H1 (cell line): ENCODE measurements at regions not wholly inside any gene's neighbourhood (a gene's known extent, or its start where the extent isn't known, plus 50 kb on each side); places are given as distances from the start of the nearest gene placed in this dataset.

Source experiments
- CTCF ChIA-PET: fragments of 300-600 bp; sonication (Branson Sonifier 250); formaldehyde crosslinking; loops from one replicate; lab custom pipeline; 2021; ENCODE audit not compliant: partially characterized antibody; lab: Charles Lee
- POLR2A ChIA-PET: fragments of 300-600 bp; sonication (Branson Sonifier 250); formaldehyde crosslinking; loops from one replicate; lab custom pipeline; 2021; ENCODE audit warnings: inconsistent platforms; ENCODE audit not compliant: partially characterized antibody; lab: Charles Lee
- DNase-seq, 2 experiments: peaks; one replicate each; pipeline versions ENCODE4 v3.0.0 to v3.0.0-alpha.2; 2010 to 2022; ENCODE audit warnings: low spot score in 2 of 2, low read depth in 1 of 2, mixed read lengths in 1 of 2
- FAIRE-seq: peaks from 2 replicates; lab custom pipeline; 2011; peaks lifted over from hg19 to GRCh38; lab: Jason Lieb, UNC
- H2AFZ ChIP-seq: 2 replicates; pipeline ENCODE4 v1.8.1; 2012; ENCODE audit warnings: low read length, inconsistent platforms
- H2AK5ac ChIP-seq: 2 replicates; pipeline ENCODE4 v1.6.1; 2013; ENCODE audit warnings: low read depth, low read length
- H2BK120ac ChIP-seq: replicated peaks from 2 replicates; pipeline ENCODE3; 2013; ENCODE audit warnings: low read depth, low read length, inconsistent platforms
- H2BK12ac ChIP-seq: 2 replicates; pipeline ENCODE4 v1.6.1; 2013; ENCODE audit warnings: low read depth, low read length
- H2BK15ac ChIP-seq: 2 replicates; pipeline ENCODE4 v1.6.1; 2013; ENCODE audit warnings: low read length
- H2BK20ac ChIP-seq: 2 replicates; pipeline ENCODE4 v1.6.1; 2013; ENCODE audit warnings: low read length
- H2BK5ac ChIP-seq: 2 replicates; pipeline ENCODE4 v1.6.1; 2013; ENCODE audit warnings: low read depth, low read length
- H3K14ac ChIP-seq: 2 replicates; pipeline ENCODE4 v1.6.1; 2013; ENCODE audit warnings: inconsistent platforms; ENCODE audit not compliant: insufficient read length
- H3K18ac ChIP-seq: 2 replicates; pipeline ENCODE4 v1.6.1; 2013; ENCODE audit warnings: low read length; ENCODE audit errors: extremely low read depth
- H3K23ac ChIP-seq: 2 replicates; pipeline ENCODE4 v1.6.1; 2013; ENCODE audit warnings: inconsistent platforms; ENCODE audit not compliant: insufficient read length
- H3K23me2 ChIP-seq: 2 replicates; pipeline ENCODE4 v1.6.1; 2013; ENCODE audit warnings: low read depth, low read length
- H3K27ac ChIP-seq: 2 replicates; pipeline ENCODE4 v1.6.1; 2011; ENCODE audit warnings: low read depth, low read length, inconsistent platforms
- H3K27me3 ChIP-seq, 4 experiments: replicated peaks in 1 of 4; 1 replicate in 1 of 4; 2 replicates in 3 of 4; pipeline versions ENCODE4 v1.6.1 to v1.8.1; 2011 to 2013; ENCODE audit warnings: low read length in 3 of 4, mild to moderate bottlenecking in 3 of 4, inconsistent platforms in 2 of 4, mixed read lengths in 2 of 4, moderate library complexity in 1 of 4; ENCODE audit not compliant: control insufficient read depth in 3 of 4, insufficient read depth in 3 of 4; ENCODE audit errors: extremely low read depth in 1 of 4
- H3K36me3 ChIP-seq, 4 experiments: 2 replicates each; pipeline versions ENCODE4 v1.6.1 to v1.8.1; 2011 to 2013; ENCODE audit warnings: mild to moderate bottlenecking in 4 of 4, low read length in 3 of 4, moderate library complexity in 2 of 4, control low read depth in 1 of 4, inconsistent platforms in 1 of 4; ENCODE audit not compliant: insufficient read depth in 4 of 4, control insufficient read depth in 2 of 4
- H3K4ac ChIP-seq: replicated peaks from 2 replicates; pipeline ENCODE3; 2013; ENCODE audit warnings: low read length, low read depth, mixed read lengths, inconsistent platforms; ENCODE audit not compliant: insufficient read length
- H3K4me1 ChIP-seq, 4 experiments: replicated peaks in 1 of 4; 1 replicate in 1 of 4; 2 replicates in 3 of 4; pipeline versions ENCODE4 v1.6.1 to v1.8.1; 2011 to 2013; ENCODE audit warnings: low read length in 3 of 4, inconsistent platforms in 2 of 4, mixed read lengths in 1 of 4; ENCODE audit not compliant: insufficient read depth in 4 of 4, control insufficient read depth in 3 of 4
- H3K4me2 ChIP-seq, 2 experiments: 2 replicates each; pipeline versions ENCODE4 v1.6.1 to v1.8.1; 2011 to 2013; ENCODE audit warnings: low read depth in 2 of 2, low read length in 2 of 2, control low read depth in 1 of 2, inconsistent platforms in 1 of 2, mild to moderate bottlenecking in 1 of 2; ENCODE audit not compliant: insufficient read depth in 1 of 2
- H3K4me3 ChIP-seq, 4 experiments: fragments of 200-600, 300-600 bp in 1 of 4; sonication (generic), shearing (Covaris generic), sonication (Bioruptor Twin) in 1 of 4; 2 replicates each; pipeline versions ENCODE4 v1.5.1 to v1.8.1; 2011 to 2016; ENCODE audit warnings: low read length in 4 of 4, low read depth in 3 of 4, control low read depth in 2 of 4, inconsistent platforms in 2 of 4, mild to moderate bottlenecking in 2 of 4, mixed read lengths in 1 of 4, moderate library complexity in 1 of 4; ENCODE audit not compliant: insufficient read depth in 2 of 4; ENCODE audit errors: extremely low read depth in 1 of 4
- H3K56ac ChIP-seq: replicated peaks from 2 replicates; pipeline ENCODE3; 2013; ENCODE audit warnings: low read depth, mild to moderate bottlenecking, mixed read lengths, low read length, inconsistent platforms; ENCODE audit not compliant: insufficient read length
- H3K79me1 ChIP-seq: 2 replicates; pipeline ENCODE4 v1.6.1; 2013; ENCODE audit warnings: low read depth, low read length, control low read depth
- H3K79me2 ChIP-seq, 2 experiments: 2 replicates each; pipeline versions ENCODE4 v1.6.1 to v1.8.1; 2012 to 2013; ENCODE audit warnings: low read length in 2 of 2, mild to moderate bottlenecking in 2 of 2, inconsistent platforms in 1 of 2; ENCODE audit not compliant: insufficient read depth in 2 of 2, control insufficient read depth in 1 of 2
- H3K9ac ChIP-seq, 4 experiments: replicated peaks in 1 of 4; 1 replicate in 1 of 4; 2 replicates in 3 of 4; pipeline versions ENCODE4 v1.6.1 to v1.8.1; 2011 to 2013; ENCODE audit warnings: low read depth in 3 of 4, low read length in 3 of 4, control low read depth in 2 of 4, mild to moderate bottlenecking in 2 of 4, moderate library complexity in 2 of 4, inconsistent platforms in 1 of 4; ENCODE audit errors: extremely low read depth in 1 of 4
- H3K9me3 ChIP-seq, 2 experiments: 2 replicates each; pipeline versions ENCODE4 v1.6.1 to v1.8.1; 2012 to 2013; ENCODE audit warnings: mild to moderate bottlenecking in 2 of 2, moderate library complexity in 2 of 2, control low read depth in 1 of 2, inconsistent platforms in 1 of 2, low read depth in 1 of 2, low read length in 1 of 2, mixed read lengths in 1 of 2; ENCODE audit not compliant: insufficient read depth in 2 of 2
- H4K20me1 ChIP-seq, 2 experiments: replicated peaks in 1 of 2; 2 replicates each; pipeline versions ENCODE3 to v1.8.1; 2011 to 2013; ENCODE audit warnings: inconsistent platforms in 2 of 2, low read length in 2 of 2, mild to moderate bottlenecking in 1 of 2; ENCODE audit not compliant: insufficient read depth in 2 of 2, control insufficient read depth in 1 of 2
- H4K5ac ChIP-seq: 2 replicates; pipeline ENCODE4 v1.6.1; 2013; ENCODE audit warnings: low read length, low read depth, mixed read lengths, inconsistent platforms; ENCODE audit not compliant: insufficient read length
- H4K8ac ChIP-seq: 2 replicates; pipeline ENCODE4 v1.8.0; 2013; ENCODE audit warnings: mild to moderate bottlenecking, moderate library complexity, low read length, inconsistent platforms; ENCODE audit not compliant: insufficient read depth; ENCODE audit errors: extremely low read depth
- H4K91ac ChIP-seq: replicated peaks from 2 replicates; pipeline ENCODE3; 2013; ENCODE audit warnings: low read length, mixed read lengths, inconsistent platforms; ENCODE audit not compliant: insufficient read length
- ATF3 ChIP-seq: IDR thresholded peaks from 2 replicates; pipeline ENCODE4 v1.6.1; 2011; ENCODE audit warnings: low read depth, mild to moderate bottlenecking, low read length; ENCODE audit not compliant: insufficient read depth
- CBX5 ChIP-seq: fragments of 300-800, 300-1000 bp; sonication (generic); IDR thresholded peaks from 2 replicates; pipeline ENCODE4 v1.7.1; 2016; ENCODE audit warnings: antibody characterized with exemption, low read length, low read depth
- CREB1 ChIP-seq: IDR thresholded peaks from 2 replicates; pipeline ENCODE4 v1.6.1; 2012; ENCODE audit warnings: inconsistent platforms
- KDM4A ChIP-seq: IDR thresholded peaks from one replicate; pipeline ENCODE4 v1.7.1; 2012; ENCODE audit warnings: low read depth, mild to moderate bottlenecking, moderate library complexity, low read length, inconsistent platforms; ENCODE audit not compliant: severe bottlenecking
- KDM5A ChIP-seq: fragments of 200-600 bp; IDR thresholded peaks from 2 replicates; pipeline ENCODE4 v1.7.1; 2012; ENCODE audit warnings: mild to moderate bottlenecking, low read length, inconsistent platforms, mixed read lengths
- NANOG ChIP-seq: IDR thresholded peaks from 2 replicates; pipeline ENCODE4 v1.6.1; 2011; ENCODE audit warnings: low read length, low read depth, mild to moderate bottlenecking, inconsistent platforms; ENCODE audit not compliant: insufficient read depth, poor library complexity, severe bottlenecking
- POLR2A ChIP-seq, 2 experiments: IDR thresholded peaks; 1 replicate in 1 of 2; 2 replicates in 1 of 2; pipeline ENCODE4 v1.6.1; 2011; ENCODE audit warnings: low read depth in 2 of 2, low read length in 2 of 2, mild to moderate bottlenecking in 2 of 2; ENCODE audit errors: control extremely low read depth in 1 of 2
- POLR2AphosphoS5 ChIP-seq: IDR thresholded peaks from 2 replicates; pipeline ENCODE4 v1.6.1; 2011; ENCODE audit warnings: low read depth, low read length
- POU5F1 ChIP-seq: IDR thresholded peaks from 2 replicates; pipeline ENCODE4 v1.6.1; 2011; ENCODE audit warnings: low read depth, mild to moderate bottlenecking, low read length, moderate library complexity
- RAD21 ChIP-seq, 2 experiments: IDR thresholded peaks in 1 of 2; conservative IDR thresholded peaks in 1 of 2; 2 replicates each; pipeline ENCODE4 v1.6.1; 2011; ENCODE audit warnings: low read depth in 2 of 2, low read length in 2 of 2, improper control_type of control experiment in 1 of 2, inconsistent platforms in 1 of 2, mild to moderate bottlenecking in 1 of 2, moderate library complexity in 1 of 2
- RFX5 ChIP-seq: IDR thresholded peaks from 2 replicates; pipeline ENCODE4 v1.6.1; 2011; ENCODE audit warnings: low read depth, low read length, improper control_type of control experiment, borderline replicate concordance
- SIN3A ChIP-seq, 2 experiments: IDR thresholded peaks in 1 of 2; conservative IDR thresholded peaks in 1 of 2; 2 replicates each; pipeline ENCODE4 v1.6.1; 2011 to 2012; ENCODE audit warnings: low read length in 2 of 2, improper control_type of control experiment in 1 of 2, low read depth in 1 of 2, mild to moderate bottlenecking in 1 of 2
- TAF7 ChIP-seq: optimal IDR thresholded peaks from 2 replicates; pipeline ENCODE3; 2011; ENCODE audit warnings: low read depth, mild to moderate bottlenecking, inconsistent platforms, low read length, moderate library complexity, borderline replicate concordance
- TEAD4 ChIP-seq: IDR thresholded peaks from 2 replicates; pipeline ENCODE4 v1.6.1; 2012; ENCODE audit warnings: low read depth, low read length, inconsistent platforms, mixed read lengths
- YY1 ChIP-seq: IDR thresholded peaks from 2 replicates; pipeline ENCODE4 v1.6.1; 2011; ENCODE audit warnings: low read depth, mild to moderate bottlenecking, low read length
- WGBS, 2 experiments: shearing (Covaris generic) in 1 of 2; methylation state at CpG; one replicate each; pipeline versions ENCODE4 v1.1.6 to v1.1.7; 2013 to 2015; ENCODE audit warnings: low lambda C conversion rate in 2 of 2, mixed read lengths in 2 of 2, inconsistent platforms in 1 of 2, low coverage in 1 of 2, missing lambda C conversion rate in 1 of 2; ENCODE audit not compliant: insufficient replicate concordance in 2 of 2, insufficient coverage in 1 of 2, insufficient read length in 1 of 2; ENCODE audit errors: extremely low coverage in 1 of 2, missing lambda C conversion rate in 1 of 2; 5-methylcytosine and 5-hydroxymethylcytosine counted together

DNA sequence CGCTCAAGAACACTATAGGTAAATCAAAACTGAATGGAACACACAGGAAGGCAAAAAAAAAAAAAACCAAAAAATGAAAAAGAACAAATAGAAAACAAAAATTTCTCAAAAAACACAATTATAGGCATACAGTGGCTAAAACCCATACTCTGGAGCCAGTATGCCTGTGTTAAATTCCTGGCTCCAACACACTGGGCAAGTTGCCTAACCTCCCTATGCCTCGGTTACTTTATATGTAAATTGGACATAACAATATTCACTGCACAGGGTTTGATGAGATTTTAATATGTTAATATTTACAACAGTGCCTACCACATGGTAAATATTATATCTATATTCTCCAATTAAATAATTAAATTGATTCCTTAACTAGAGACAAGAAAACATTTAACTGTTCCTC is 217.1 kb downstream of the HTR7 start:
- H4K8ac ChIP-seq: no peak overlapping the region
- no peak overlapping the region for H4K91ac ChIP-seq
- no peak overlapping the region for H2BK12ac ChIP-seq
- H2BK5ac ChIP-seq: no peak overlapping the region
- no peak overlapping the region for H3K23ac ChIP-seq
- WGBS, 2 experiments: 100% methylated on average over 2 of the region's 2 CpGs; no CpG with 5 or more reads in 1 of the 2 experiments
- H3K36me3 ChIP-seq: no peaks in the 10 kb centered on the region
- no peak overlapping the region for H2BK20ac ChIP-seq
- no peaks in the 10 kb centered on the region for H4K20me1 ChIP-seq
- H2BK120ac ChIP-seq: no peak overlapping the region
- CTCF ChIA-PET: no interaction called here
- H3K4me3 ChIP-seq: no peak overlapping the region
- no peaks in the 10 kb centered on the region for H3K9me3 ChIP-seq
- no peaks in the 10 kb centered on the region for H3K23me2 ChIP-seq
- DNase-seq (no peak), FAIRE-seq (no peak)
- no peak overlapping the region for H4K5ac ChIP-seq
- no peak overlapping the region for H3K14ac ChIP-seq
- H3K4ac ChIP-seq: no peak overlapping the region
- no peaks in the 10 kb centered on the region for H3K79me2 ChIP-seq
- no peaks in the 10 kb centered on the region for H3K27me3 ChIP-seq
- no peak overlapping the region for H3K4me2 ChIP-seq
- H3K79me1 ChIP-seq: no peaks in the 10 kb centered on the region
- H3K56ac ChIP-seq: no peak overlapping the region
- H3K9ac ChIP-seq: no peak overlapping the region
- H2AK5ac ChIP-seq: no peak overlapping the region
- POLR2A ChIA-PET: no interaction called here
- H2BK15ac ChIP-seq: no peak overlapping the region
- H3K18ac ChIP-seq: no peak overlapping the region
- no peak overlapping the region for H3K27ac ChIP-seq
- no peaks in the 10 kb centered on the region for H3K4me1 ChIP-seq
- H2AFZ ChIP-seq: no peak overlapping the region
- TF ChIP-seq SIN3A (conservative IDR thresholded peaks at IDR 0.05 in 1 of 2, IDR thresholded peaks at IDR 0.05 in 1 of 2; ENCODE audit: low read depth in 1 of 2, low read length in 2 of 2): no peak
- TF ChIP-seq ATF3: no peak
- no peak for TF ChIP-seq NANOG
- TF ChIP-seq POLR2AphosphoS5: no peak
- TF ChIP-seq CBX5: no peak
- no peak for TF ChIP-seq RAD21 (IDR thresholded peaks at IDR 0.05 in 1 of 2, conservative IDR thresholded peaks at IDR 0.05 in 1 of 2; ENCODE audit: low read depth in 2 of 2, low read length in 2 of 2)
- no peak for TF ChIP-seq YY1
- TF ChIP-seq POU5F1: no peak
- TF ChIP-seq POLR2A (IDR thresholded peaks at IDR 0.05; ENCODE audit: control extremely low read depth in 1 of 2, low read depth in 2 of 2, low read length in 2 of 2): no peak
- no peak for TF ChIP-seq RFX5
- TF ChIP-seq TEAD4: no peak
- TF ChIP-seq CREB1: no peak
- no peak for TF ChIP-seq TAF7
- TF ChIP-seq KDM4A: no peak
- no peak for TF ChIP-seq KDM5A
